ENCODE measurements at regions not wholly inside any gene's neighbourhood (a gene's known extent, or its start where the extent isn't known, plus 50 kb on each side); places are given as distances from the start of the nearest gene placed in this dataset.

DNA sequence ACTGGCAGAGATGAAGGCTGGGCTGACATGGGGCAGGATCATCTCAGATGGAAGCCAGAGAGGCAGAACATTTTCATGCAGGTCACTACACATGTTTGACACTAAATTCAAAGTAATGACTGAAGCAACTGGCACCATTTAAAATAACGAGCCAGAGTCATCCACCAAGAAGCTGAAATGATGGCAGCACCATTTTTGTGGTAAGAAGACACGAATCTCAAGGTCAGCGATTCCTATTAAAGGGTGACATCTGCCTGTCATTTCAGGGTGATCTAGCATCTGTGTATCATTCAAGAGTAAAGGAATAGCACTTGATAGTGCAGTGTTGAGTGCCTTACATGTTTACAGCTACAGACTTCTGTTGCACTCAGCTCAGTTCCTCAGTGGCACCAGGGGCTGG, 113.4 kb upstream of the C11orf87 start:
- no peak for DNase-seq
- intact Hi-C loops (cut with DNase I): no loop called here

DNA sequence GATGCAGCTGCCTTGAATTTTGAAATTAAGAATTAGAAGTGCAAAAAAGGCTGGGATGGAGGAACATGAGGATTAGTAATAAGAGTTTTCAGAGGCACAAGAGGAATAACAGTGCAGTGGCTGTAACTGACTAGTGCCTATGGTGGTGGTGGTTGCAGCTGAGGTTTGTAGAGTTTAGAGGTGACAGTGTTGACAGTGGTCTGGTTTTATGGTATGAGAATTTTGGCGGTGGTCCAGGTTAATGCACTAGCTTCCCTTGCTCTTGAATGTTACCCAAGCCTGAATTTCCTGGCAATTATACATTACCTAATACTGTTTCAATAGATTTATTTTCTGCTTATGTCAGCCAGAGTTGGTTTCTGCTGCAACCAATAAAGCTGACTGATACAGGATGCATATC, 112.8 kb upstream of the C11orf87 start:
- intact Hi-C loops (cut with DNase I): no loop called here
- no peak for DNase-seq

DNA sequence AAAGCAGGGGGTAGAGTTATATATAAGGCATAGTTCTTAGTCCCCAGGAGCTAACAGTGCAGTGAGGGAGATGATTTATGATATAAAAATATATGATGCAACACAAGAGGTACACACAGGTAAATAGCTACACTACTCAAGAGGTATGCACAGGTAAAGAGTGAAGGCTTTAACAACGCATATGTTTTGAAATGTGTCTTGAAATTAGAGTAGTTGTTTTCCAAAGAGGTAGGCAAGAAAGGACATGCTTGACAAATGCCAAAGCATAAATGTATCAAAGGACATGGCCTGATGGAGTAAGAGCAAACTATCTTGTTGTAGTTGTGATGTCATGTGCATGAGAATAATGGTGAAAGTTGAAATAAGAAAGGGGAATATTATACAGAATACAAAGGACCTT, 104.3 kb upstream of the C11orf87 start:
- intact Hi-C loops (cut with DNase I): no loop called here
- DNase-seq: no peak

DNA sequence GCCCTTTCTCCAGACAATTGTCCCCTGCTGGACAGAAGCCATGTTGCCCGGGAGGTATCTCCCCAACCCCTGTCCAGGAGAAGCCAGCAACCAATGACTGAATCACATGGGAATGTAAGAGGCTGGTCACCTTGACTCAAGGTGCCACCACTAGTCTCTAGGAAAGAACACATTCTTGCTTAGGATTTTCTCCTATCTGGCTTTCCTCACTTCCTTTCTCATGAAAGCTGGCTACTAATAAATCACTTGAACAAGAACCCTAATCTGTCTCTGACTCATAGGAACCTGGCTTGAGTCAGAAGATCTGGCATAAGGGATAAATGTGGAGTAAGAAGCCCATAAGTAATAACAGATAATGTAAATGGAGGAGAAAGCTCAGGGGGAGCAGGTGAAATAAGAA, 101.4 kb upstream of the C11orf87 start:
- intact Hi-C loops (cut with DNase I): no loop called here
- DNase-seq: no peak

DNA sequence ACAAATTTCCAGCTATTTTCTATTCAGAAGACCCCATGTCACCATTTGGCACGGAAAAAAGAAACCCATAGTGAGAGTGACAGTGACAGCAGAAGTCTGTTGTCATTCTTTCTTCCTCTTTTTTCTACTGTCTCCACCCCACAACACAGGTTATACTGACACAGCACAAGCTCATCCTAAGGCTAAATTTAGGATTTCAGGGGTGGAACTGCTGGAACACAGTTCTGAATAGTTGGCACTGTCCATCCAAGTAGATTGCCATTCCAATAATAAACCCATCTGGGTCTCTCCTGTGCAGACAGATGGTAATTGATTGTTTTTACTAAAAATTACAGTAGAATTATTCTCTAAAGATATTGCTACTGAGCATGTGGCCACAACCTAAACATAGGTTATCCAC, 95.2 kb upstream of the C11orf87 start:
- intact Hi-C loops (cut with DNase I): no loop called here
- DNase-seq: no peak

DNA sequence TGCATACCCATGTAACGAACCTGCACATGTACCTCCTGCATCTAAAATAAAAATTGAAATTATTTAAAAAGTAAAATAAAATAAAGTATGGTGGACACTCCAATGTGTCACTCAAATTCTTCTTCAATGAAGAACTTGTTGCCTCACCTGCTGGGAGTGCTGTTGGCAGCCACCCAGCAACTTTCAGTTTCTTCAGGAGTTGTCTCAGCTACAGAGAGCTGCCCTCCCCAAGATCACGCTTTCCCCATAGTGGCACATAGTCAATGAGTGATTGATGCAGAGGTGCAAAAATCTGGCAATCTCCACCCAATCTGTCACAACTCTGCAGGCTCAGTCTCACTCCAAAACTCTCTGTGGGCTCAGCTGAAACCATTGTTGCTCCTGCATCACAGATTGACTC, 92.3 kb upstream of the C11orf87 start:
- no peak for DNase-seq
- intact Hi-C loops (cut with DNase I): no loop called here

DNA sequence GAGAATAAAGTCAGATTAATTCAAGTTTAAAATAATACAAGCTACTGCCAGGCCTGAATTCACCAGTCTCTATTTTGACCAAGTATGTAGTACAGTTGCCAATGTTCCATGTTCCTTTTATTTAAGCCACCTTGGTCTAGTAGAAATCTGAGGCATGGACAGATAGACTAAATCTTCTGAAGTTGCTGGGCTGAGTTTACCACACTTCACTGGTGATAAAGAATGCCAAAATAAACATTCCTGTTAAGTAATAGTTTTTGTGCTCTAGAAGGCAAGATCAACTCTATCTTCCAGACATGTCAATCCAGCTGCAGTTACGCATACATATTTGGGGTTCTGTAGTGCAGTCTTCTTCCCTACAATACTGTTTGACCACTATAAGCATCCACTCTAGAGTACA, 83.9 kb upstream of the C11orf87 start:
- no peak for DNase-seq
- intact Hi-C loops (cut with DNase I): no loop called here

DNA sequence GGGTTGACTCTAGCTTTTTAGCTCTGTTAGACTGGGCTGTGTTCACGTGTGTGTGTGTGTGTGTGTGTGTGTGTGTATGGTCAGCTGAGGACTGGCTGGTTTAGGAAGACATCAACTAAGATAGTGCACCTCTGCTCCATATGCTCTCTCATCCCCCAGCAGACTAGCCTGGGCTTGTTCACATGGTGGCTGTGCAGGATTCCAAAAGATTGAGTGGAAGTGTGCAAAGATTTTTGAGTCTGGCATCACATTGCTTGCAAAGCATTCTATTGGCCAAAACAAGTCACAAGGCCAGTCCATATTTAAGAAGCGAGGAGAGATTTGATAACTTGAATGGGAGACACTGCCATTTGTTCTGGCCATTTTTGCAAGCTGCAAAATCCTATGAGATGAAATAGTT, 79.7 kb upstream of the C11orf87 start:
- no peak for DNase-seq
- intact Hi-C loops (cut with DNase I): no loop called here

DNA sequence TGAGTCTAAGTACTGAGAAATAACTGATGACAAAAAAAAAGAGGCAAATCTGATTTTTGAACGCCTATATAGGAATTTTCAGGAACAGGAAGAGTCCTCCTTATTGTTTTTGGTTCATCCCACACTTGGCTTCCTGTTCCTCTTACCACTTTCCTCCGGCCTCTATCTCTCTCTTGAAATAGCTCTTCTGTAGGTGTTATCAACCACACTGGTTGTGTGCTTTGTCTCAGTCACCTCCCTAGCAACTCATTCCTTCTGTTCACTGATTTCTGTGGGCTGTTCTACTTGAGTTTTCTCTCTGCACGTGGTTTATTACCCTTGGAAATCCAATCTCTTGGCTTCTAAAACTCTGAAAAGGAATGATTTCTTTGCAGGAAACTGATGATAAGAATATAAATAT, 78.7 kb upstream of the C11orf87 start:
- intact Hi-C loops (cut with DNase I): no loop called here
- DNase-seq: peak in 2 of 42 donors; percentile 2 to 8

DNA sequence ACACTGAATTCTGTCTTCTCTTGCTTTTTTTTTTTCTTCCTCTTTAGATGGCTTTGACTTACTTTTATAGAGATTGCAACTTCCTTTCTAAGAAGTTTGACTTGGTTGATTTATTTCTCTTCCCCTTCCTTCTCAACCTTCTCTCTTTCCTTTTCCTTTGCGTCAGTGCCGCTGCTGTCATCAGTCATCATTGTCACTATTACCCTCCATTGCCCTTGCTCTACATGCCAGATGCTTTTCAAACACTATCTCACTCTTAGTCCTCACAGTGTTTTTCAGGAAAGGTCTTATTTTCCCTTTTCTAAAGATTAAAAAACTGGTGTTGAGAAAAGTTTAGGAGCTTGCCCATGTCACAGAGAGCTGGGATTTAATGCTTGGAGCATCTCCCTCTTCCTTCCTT, 74.7 kb upstream of the C11orf87 start:
- no peak for DNase-seq
- intact Hi-C loops (cut with DNase I): no loop called here

DNA sequence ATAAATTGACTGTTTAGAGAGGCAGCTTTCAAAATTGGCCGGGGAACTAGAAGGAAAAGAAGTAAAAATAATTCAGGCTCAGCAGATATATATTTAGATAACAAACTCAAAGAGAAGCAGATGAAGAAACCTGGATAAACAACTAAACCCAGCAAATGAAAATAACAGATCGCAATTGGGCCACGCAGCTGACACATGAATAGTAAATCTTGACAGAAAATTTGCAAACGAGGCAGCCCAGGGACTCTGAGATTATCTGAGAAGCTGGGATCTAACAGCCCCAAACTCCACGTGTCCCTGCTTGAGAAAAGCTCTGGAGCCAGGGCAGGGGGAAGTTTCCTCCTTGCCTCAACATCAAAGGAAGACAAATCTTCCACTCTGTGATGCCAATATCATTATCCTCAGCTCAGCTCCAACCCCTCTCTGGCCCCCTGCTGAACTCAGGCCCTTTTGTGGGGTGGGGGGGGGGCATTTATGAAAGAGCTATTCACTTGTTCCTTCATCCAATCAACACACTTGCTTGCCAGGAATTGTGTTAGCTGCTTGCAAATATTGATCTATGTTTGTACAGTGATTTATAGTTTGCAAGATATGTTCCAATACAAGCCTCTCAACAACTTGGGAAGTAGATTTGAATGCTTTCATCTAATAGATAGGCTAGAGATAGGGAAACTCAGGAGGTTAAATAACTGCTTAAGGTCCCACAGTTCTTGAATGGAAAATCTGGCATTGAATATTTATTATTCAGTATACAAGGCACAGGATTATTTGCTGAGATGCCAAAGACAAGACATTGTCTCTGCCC, 72.5 kb upstream of the C11orf87 start:
- DNase-seq: no peak
- intact Hi-C loops (cut with DNase I): no loop called here

DNA sequence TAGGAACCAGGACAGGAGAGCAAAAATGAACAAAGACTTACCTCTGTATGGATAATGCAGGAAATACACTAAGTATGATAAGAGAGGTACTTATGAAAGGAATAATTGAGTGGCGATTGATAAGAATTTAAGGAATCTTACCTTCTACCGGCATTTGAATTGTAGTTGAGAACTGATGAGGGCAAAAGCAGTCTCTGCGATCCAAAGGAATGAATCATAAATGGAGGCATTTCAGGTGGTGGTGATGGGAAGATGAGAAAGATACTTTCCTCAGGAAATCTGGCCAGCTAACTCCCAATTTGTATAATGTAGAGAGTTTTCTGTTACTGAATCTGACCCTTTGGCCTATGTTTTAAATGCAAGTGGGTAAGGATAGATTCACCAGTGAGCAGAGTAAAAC, 71.9 kb upstream of the C11orf87 start:
- intact Hi-C loops (cut with DNase I): no loop called here
- no peak for DNase-seq

DNA sequence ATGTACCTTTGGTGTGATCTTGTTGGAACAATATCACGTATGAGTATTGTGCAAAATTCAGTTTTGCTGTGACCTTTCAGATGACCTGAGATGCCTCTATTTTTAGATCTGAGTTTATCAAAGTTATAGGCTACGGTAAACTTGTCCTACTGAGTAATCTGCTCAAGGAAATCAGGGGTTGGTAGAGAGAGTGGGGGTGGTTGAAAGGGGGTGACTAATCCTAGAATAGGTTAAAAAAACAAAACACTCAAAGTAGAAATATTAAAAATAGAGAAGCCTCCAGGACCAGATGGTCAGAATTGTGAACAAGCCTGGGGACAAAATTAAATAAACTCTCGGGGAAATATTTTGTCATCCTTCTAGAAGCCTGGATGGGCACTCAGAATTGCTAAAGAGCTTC, 59.9 kb upstream of the C11orf87 start:
- intact Hi-C loops (cut with DNase I): no loop called here
- no peak for DNase-seq

DNA sequence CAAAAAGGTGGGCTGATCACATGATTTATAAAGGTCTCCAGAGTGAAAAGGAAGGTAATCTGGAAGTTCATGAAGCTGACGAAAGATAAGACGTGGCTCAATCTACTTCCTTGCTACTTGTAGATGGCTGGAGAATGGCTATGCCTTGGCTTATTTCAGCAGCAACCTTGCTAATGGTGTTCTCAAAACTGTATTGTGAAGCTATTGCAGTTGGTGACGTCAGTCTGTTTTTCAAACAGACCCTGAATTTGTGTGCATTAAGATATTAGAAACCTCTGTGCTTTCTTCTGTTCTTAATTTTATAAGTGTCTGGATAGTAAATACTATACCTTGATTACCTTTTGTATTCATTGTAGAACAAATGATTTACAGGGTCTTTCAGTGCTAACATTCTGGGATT, 58.3 kb upstream of the C11orf87 start:
- intact Hi-C loops (cut with DNase I): no loop called here
- DNase-seq: no peak

DNA sequence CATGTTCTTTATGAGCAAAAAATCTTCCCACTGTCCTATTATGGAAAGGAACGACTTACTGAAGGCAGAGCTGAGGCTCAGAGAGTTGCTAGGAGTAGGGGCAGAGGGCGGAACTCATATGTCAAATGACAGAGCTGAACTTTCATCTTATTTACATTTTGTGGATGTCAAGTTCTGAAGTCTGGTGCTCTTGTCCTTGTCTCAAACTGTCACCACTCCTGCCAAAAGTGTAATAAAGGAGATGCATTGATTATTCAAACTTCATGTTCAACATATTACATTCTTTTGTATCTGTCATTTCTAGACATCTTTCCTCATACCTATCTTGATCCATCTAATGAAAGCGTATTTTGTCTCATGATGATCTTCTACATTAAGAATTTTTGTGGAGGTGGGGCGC, 57.1 kb upstream of the C11orf87 start:
- intact Hi-C loops (cut with DNase I): no loop called here
- no peak for DNase-seq

DNA sequence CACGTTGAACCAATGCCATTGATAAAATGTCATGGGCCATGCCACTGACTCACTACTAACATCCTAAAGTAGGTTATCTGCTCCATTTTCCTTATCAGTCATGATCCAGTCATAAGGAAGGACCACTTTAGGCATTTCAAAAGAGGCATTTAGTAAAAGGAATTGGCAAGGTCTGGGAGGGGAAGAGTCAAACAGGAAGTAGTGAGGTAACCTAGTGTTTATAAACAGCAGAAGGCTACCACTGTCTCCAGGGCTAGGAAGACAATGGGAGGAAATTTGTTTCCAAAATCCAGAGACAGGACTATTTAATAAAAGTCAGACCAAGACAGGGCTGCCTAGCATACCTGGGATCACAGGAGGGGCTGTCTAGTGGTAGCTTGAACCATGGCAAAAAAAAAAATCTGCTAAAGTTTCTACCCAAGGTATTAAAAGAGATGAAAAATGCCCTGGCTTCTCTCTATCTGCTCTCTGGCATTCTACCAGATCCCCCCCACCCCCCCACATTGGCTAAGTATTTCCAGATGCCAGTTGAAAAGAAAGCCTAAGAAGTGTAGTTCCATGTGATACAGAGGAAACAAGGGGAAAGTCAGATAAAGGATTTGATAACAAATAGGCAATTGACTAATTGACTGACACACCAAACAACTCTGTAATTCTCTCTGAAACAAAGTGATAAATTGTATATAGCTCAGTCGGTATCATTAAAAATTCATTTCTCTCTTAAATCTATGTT, 50.4 kb upstream of the C11orf87 start:
- intact Hi-C loops (cut with DNase I): no loop called here
- no peak for DNase-seq

Measured in head of caudate nucleus (tissue), 42 donors.